ENCODE measurements at regions not wholly inside any gene's neighbourhood (a gene's known extent, or its start where the extent isn't known, plus 50 kb on each side); places are given as distances from the start of the nearest gene placed in this dataset.

GRCh38 chr10:81021428-81022129 lies 483.9 kb downstream of the SH2D4B start:
- CTCF ChIA-PET = interaction anchor here (0.8 kb wide), 1 partner anchor 98 kb away, joined by 3 read pairs; no protein-coding TSS in a partner anchor
- Mint-ChIP-seq H3K4me1 (no peaks in the 10 kb centered on the region), H3K36me3 (no peaks in the 10 kb centered on the region), H3K4me3 (no peak overlapping the region), H3K27ac (no peak overlapping the region), H3K9me3 (no peaks in the 10 kb centered on the region), H3K27me3 (no peaks in the 10 kb centered on the region)
- no peak for DNase-seq

GRCh38 chr10:81026591-81026990 lies 488.9 kb downstream of the SH2D4B start:
- Mint-ChIP-seq H3K27me3 (no peaks in the 10 kb centered on the region), H3K36me3 (no peaks in the 10 kb centered on the region), H3K27ac (no peak overlapping the region), H3K9me3 (no peaks in the 10 kb centered on the region), H3K4me1 (no peaks in the 10 kb centered on the region), H3K4me3 (no peak overlapping the region)
- CTCF ChIA-PET = interaction anchor here (0.8 kb wide), 1 partner anchor 499 kb away, joined by 3 read pairs; no protein-coding TSS in a partner anchor
- DNase-seq = no peak

- Mint-ChIP-seq H3K27ac (no peak overlapping the region), H3K9me3 (no peaks in the 10 kb centered on the region), H3K4me1 (no peaks in the 10 kb centered on the region), H3K4me3 (no peak overlapping the region), H3K36me3 (no peaks in the 10 kb centered on the region), H3K27me3 (no peaks in the 10 kb centered on the region)
- CTCF ChIA-PET = interaction anchor here (0.8 kb wide), 1 partner anchor 498 kb away, joined by 3 read pairs; no protein-coding TSS in a partner anchor
- no peak for DNase-seq
These were observed 489.5 kb downstream of the SH2D4B start for GRCh38 chr10:81027223-81027622.

GRCh38 chr10:81027706-81028105 lies 490.0 kb downstream of the SH2D4B start:
- no peaks in the 10 kb centered on the region for H3K36me3 Mint-ChIP-seq
- no peaks in the 10 kb centered on the region for H3K9me3 Mint-ChIP-seq
- H3K27ac Mint-ChIP-seq = no peak overlapping the region
- H3K27me3 Mint-ChIP-seq = no peaks in the 10 kb centered on the region
- H3K4me3 Mint-ChIP-seq = no peak overlapping the region
- H3K4me1 Mint-ChIP-seq = no peaks in the 10 kb centered on the region
- no peak for DNase-seq
- CTCF ChIA-PET = interaction anchor here (0.8 kb wide), 1 partner anchor 497 kb away, joined by 3 read pairs; no protein-coding TSS in a partner anchor

GRCh38 chr10:81031774-81032173 lies 494.1 kb downstream of the SH2D4B start:
- Mint-ChIP-seq H3K27me3 (no peaks in the 10 kb centered on the region), H3K27ac (no peak overlapping the region), H3K9me3 (no peaks in the 10 kb centered on the region), H3K36me3 (no peaks in the 10 kb centered on the region), H3K4me3 (no peak overlapping the region), H3K4me1 (no peaks in the 10 kb centered on the region)
- no peak for DNase-seq
- CTCF ChIA-PET = no interaction called here

GRCh38 chr10:81034383-81034782 lies 496.7 kb downstream of the SH2D4B start:
- H3K36me3 Mint-ChIP-seq = no peaks in the 10 kb centered on the region
- no peaks in the 10 kb centered on the region for H3K27me3 Mint-ChIP-seq
- no peak for DNase-seq
- no peaks in the 10 kb centered on the region for H3K4me1 Mint-ChIP-seq
- H3K9me3 Mint-ChIP-seq = no peaks in the 10 kb centered on the region
- no peak overlapping the region for H3K27ac Mint-ChIP-seq
- no peak overlapping the region for H3K4me3 Mint-ChIP-seq
- CTCF ChIA-PET = no interaction called here

GRCh38 chr10:81036257-81036656 lies 498.6 kb downstream of the SH2D4B start:
- Mint-ChIP-seq H3K4me1 (no peaks in the 10 kb centered on the region), H3K9me3 (no peaks in the 10 kb centered on the region), H3K4me3 (no peak overlapping the region), H3K27ac (no peak overlapping the region), H3K27me3 (no peaks in the 10 kb centered on the region), H3K36me3 (no peaks in the 10 kb centered on the region)
- CTCF ChIA-PET = no interaction called here
- no peak for DNase-seq

GRCh38 chr10:81040031-81040430 lies 502.3 kb downstream of the SH2D4B start:
- Mint-ChIP-seq H3K27me3 (no peaks in the 10 kb centered on the region), H3K4me1 (no peaks in the 10 kb centered on the region), H3K36me3 (no peaks in the 10 kb centered on the region), H3K9me3 (no peaks in the 10 kb centered on the region), H3K4me3 (no peak overlapping the region), H3K27ac (no peak overlapping the region)
- DNase-seq = no peak
- CTCF ChIA-PET = no interaction called here

- H3K4me1 Mint-ChIP-seq = no peaks in the 10 kb centered on the region
- no peak overlapping the region for H3K27ac Mint-ChIP-seq
- no peaks in the 10 kb centered on the region for H3K9me3 Mint-ChIP-seq
- no peak overlapping the region for H3K4me3 Mint-ChIP-seq
- no peak for DNase-seq
- no peaks in the 10 kb centered on the region for H3K27me3 Mint-ChIP-seq
- H3K36me3 Mint-ChIP-seq = no peaks in the 10 kb centered on the region
- CTCF ChIA-PET = no interaction called here
These were observed 503.2 kb downstream of the SH2D4B start for GRCh38 chr10:81040940-81041339.

GRCh38 chr10:81042647-81043046 lies 504.9 kb downstream of the SH2D4B start:
- Mint-ChIP-seq H3K27ac (no peak overlapping the region), H3K4me1 (no peaks in the 10 kb centered on the region), H3K27me3 (no peaks in the 10 kb centered on the region), H3K9me3 (no peaks in the 10 kb centered on the region), H3K4me3 (no peak overlapping the region), H3K36me3 (no peaks in the 10 kb centered on the region)
- no peak for DNase-seq
- CTCF ChIA-PET = no interaction called here

- CTCF ChIA-PET = no interaction called here
- Mint-ChIP-seq H3K4me1 (no peaks in the 10 kb centered on the region), H3K9me3 (no peaks in the 10 kb centered on the region), H3K36me3 (no peaks in the 10 kb centered on the region), H3K4me3 (no peak overlapping the region), H3K27me3 (no peaks in the 10 kb centered on the region), H3K27ac (no peak overlapping the region)
- no peak for DNase-seq
These were observed 527.8 kb downstream of the SH2D4B start for GRCh38 chr10:81065474-81065873.

GRCh38 chr10:81068460-81068859 lies 530.8 kb downstream of the SH2D4B start:
- CTCF ChIA-PET = no interaction called here
- no peaks in the 10 kb centered on the region for H3K27me3 Mint-ChIP-seq
- no peak overlapping the region for H3K4me3 Mint-ChIP-seq
- H3K4me1 Mint-ChIP-seq = no peaks in the 10 kb centered on the region
- no peaks in the 10 kb centered on the region for H3K36me3 Mint-ChIP-seq
- H3K9me3 Mint-ChIP-seq = no peaks in the 10 kb centered on the region
- DNase-seq = no peak
- H3K27ac Mint-ChIP-seq = no peak overlapping the region

GRCh38 chr10:81071087-81071796 lies 533.5 kb downstream of the SH2D4B start:
- Mint-ChIP-seq H3K4me3 (no peak overlapping the region), H3K4me1 (no peaks in the 10 kb centered on the region), H3K27me3 (no peaks in the 10 kb centered on the region), H3K9me3 (no peaks in the 10 kb centered on the region), H3K27ac (no peak overlapping the region), H3K36me3 (no peaks in the 10 kb centered on the region)
- CTCF ChIA-PET = no interaction called here
- DNase-seq = no peak

- H3K4me3 Mint-ChIP-seq = no peak overlapping the region
- CTCF ChIA-PET = no interaction called here
These were observed 535.5 kb downstream of the SH2D4B start for GRCh38 chr10:81073155-81073554.

More at GRCh38 chr10:81073155-81073554, 535.5 kb downstream of the SH2D4B start:
- no peak for DNase-seq
- no peaks in the 10 kb centered on the region for H3K9me3 Mint-ChIP-seq
- no peak overlapping the region for H3K27ac Mint-ChIP-seq
- H3K4me1 Mint-ChIP-seq = no peaks in the 10 kb centered on the region
- H3K27me3 Mint-ChIP-seq = no peaks in the 10 kb centered on the region
- H3K36me3 Mint-ChIP-seq = no peaks in the 10 kb centered on the region

All from activated naive CD4-positive, alpha-beta T cell treated with anti-CD3 and anti-CD28 coated beads, Interleukin-2, amount 10 ng/mL, durations not matched to agents 7 days and 5 days (primary cell).